H1 (cell line): ENCODE measurements at regions not wholly inside any gene's neighbourhood (a gene's known extent, or its start where the extent isn't known, plus 50 kb on each side); places are given as distances from the start of the nearest gene placed in this dataset.
A peak's percentile ranks its signal among the peaks of the same experiment; 100 is the strongest.

Source experiments
- CTCF ChIA-PET: fragments of 300-600 bp; sonication (Branson Sonifier 250); formaldehyde crosslinking; loops from one replicate; lab custom pipeline; 2021; ENCODE audit not compliant: partially characterized antibody; lab: Charles Lee
- POLR2A ChIA-PET: fragments of 300-600 bp; sonication (Branson Sonifier 250); formaldehyde crosslinking; loops from one replicate; lab custom pipeline; 2021; ENCODE audit warnings: inconsistent platforms; ENCODE audit not compliant: partially characterized antibody; lab: Charles Lee
- DNase-seq, 2 experiments: peaks; one replicate each; pipeline versions ENCODE4 v3.0.0 to v3.0.0-alpha.2; 2010 to 2022; ENCODE audit warnings: low spot score in 2 of 2, low read depth in 1 of 2, mixed read lengths in 1 of 2
- FAIRE-seq: peaks from 2 replicates; lab custom pipeline; 2011; peaks lifted over from hg19 to GRCh38; lab: Jason Lieb, UNC
- H2AFZ ChIP-seq: 2 replicates; pipeline ENCODE4 v1.8.1; 2012; ENCODE audit warnings: low read length, inconsistent platforms
- H2AK5ac ChIP-seq: 2 replicates; pipeline ENCODE4 v1.6.1; 2013; ENCODE audit warnings: low read depth, low read length
- H2BK120ac ChIP-seq: replicated peaks from 2 replicates; pipeline ENCODE3; 2013; ENCODE audit warnings: low read depth, low read length, inconsistent platforms
- H2BK12ac ChIP-seq: 2 replicates; pipeline ENCODE4 v1.6.1; 2013; ENCODE audit warnings: low read depth, low read length
- H2BK15ac ChIP-seq: 2 replicates; pipeline ENCODE4 v1.6.1; 2013; ENCODE audit warnings: low read length
- H2BK20ac ChIP-seq: 2 replicates; pipeline ENCODE4 v1.6.1; 2013; ENCODE audit warnings: low read length
- H2BK5ac ChIP-seq: 2 replicates; pipeline ENCODE4 v1.6.1; 2013; ENCODE audit warnings: low read depth, low read length
- H3K14ac ChIP-seq: 2 replicates; pipeline ENCODE4 v1.6.1; 2013; ENCODE audit warnings: inconsistent platforms; ENCODE audit not compliant: insufficient read length
- H3K18ac ChIP-seq: 2 replicates; pipeline ENCODE4 v1.6.1; 2013; ENCODE audit warnings: low read length; ENCODE audit errors: extremely low read depth
- H3K23ac ChIP-seq: 2 replicates; pipeline ENCODE4 v1.6.1; 2013; ENCODE audit warnings: inconsistent platforms; ENCODE audit not compliant: insufficient read length
- H3K23me2 ChIP-seq: 2 replicates; pipeline ENCODE4 v1.6.1; 2013; ENCODE audit warnings: low read depth, low read length
- H3K27ac ChIP-seq: 2 replicates; pipeline ENCODE4 v1.6.1; 2011; ENCODE audit warnings: low read depth, low read length, inconsistent platforms
- H3K27me3 ChIP-seq, 4 experiments: replicated peaks in 1 of 4; 1 replicate in 1 of 4; 2 replicates in 3 of 4; pipeline versions ENCODE4 v1.6.1 to v1.8.1; 2011 to 2013; ENCODE audit warnings: low read length in 3 of 4, mild to moderate bottlenecking in 3 of 4, inconsistent platforms in 2 of 4, mixed read lengths in 2 of 4, moderate library complexity in 1 of 4; ENCODE audit not compliant: control insufficient read depth in 3 of 4, insufficient read depth in 3 of 4; ENCODE audit errors: extremely low read depth in 1 of 4
- H3K36me3 ChIP-seq, 4 experiments: 2 replicates each; pipeline versions ENCODE4 v1.6.1 to v1.8.1; 2011 to 2013; ENCODE audit warnings: mild to moderate bottlenecking in 4 of 4, low read length in 3 of 4, moderate library complexity in 2 of 4, control low read depth in 1 of 4, inconsistent platforms in 1 of 4; ENCODE audit not compliant: insufficient read depth in 4 of 4, control insufficient read depth in 2 of 4
- H3K4ac ChIP-seq: replicated peaks from 2 replicates; pipeline ENCODE3; 2013; ENCODE audit warnings: low read length, low read depth, mixed read lengths, inconsistent platforms; ENCODE audit not compliant: insufficient read length
- H3K4me1 ChIP-seq, 4 experiments: replicated peaks in 1 of 4; 1 replicate in 1 of 4; 2 replicates in 3 of 4; pipeline versions ENCODE4 v1.6.1 to v1.8.1; 2011 to 2013; ENCODE audit warnings: low read length in 3 of 4, inconsistent platforms in 2 of 4, mixed read lengths in 1 of 4; ENCODE audit not compliant: insufficient read depth in 4 of 4, control insufficient read depth in 3 of 4
- H3K4me2 ChIP-seq, 2 experiments: 2 replicates each; pipeline versions ENCODE4 v1.6.1 to v1.8.1; 2011 to 2013; ENCODE audit warnings: low read depth in 2 of 2, low read length in 2 of 2, control low read depth in 1 of 2, inconsistent platforms in 1 of 2, mild to moderate bottlenecking in 1 of 2; ENCODE audit not compliant: insufficient read depth in 1 of 2
- H3K4me3 ChIP-seq, 4 experiments: fragments of 200-600, 300-600 bp in 1 of 4; sonication (generic), shearing (Covaris generic), sonication (Bioruptor Twin) in 1 of 4; 2 replicates each; pipeline versions ENCODE4 v1.5.1 to v1.8.1; 2011 to 2016; ENCODE audit warnings: low read length in 4 of 4, low read depth in 3 of 4, control low read depth in 2 of 4, inconsistent platforms in 2 of 4, mild to moderate bottlenecking in 2 of 4, mixed read lengths in 1 of 4, moderate library complexity in 1 of 4; ENCODE audit not compliant: insufficient read depth in 2 of 4; ENCODE audit errors: extremely low read depth in 1 of 4
- H3K56ac ChIP-seq: replicated peaks from 2 replicates; pipeline ENCODE3; 2013; ENCODE audit warnings: low read depth, mild to moderate bottlenecking, mixed read lengths, low read length, inconsistent platforms; ENCODE audit not compliant: insufficient read length
- H3K79me1 ChIP-seq: 2 replicates; pipeline ENCODE4 v1.6.1; 2013; ENCODE audit warnings: low read depth, low read length, control low read depth
- H3K79me2 ChIP-seq, 2 experiments: 2 replicates each; pipeline versions ENCODE4 v1.6.1 to v1.8.1; 2012 to 2013; ENCODE audit warnings: low read length in 2 of 2, mild to moderate bottlenecking in 2 of 2, inconsistent platforms in 1 of 2; ENCODE audit not compliant: insufficient read depth in 2 of 2, control insufficient read depth in 1 of 2
- H3K9ac ChIP-seq, 4 experiments: replicated peaks in 1 of 4; 1 replicate in 1 of 4; 2 replicates in 3 of 4; pipeline versions ENCODE4 v1.6.1 to v1.8.1; 2011 to 2013; ENCODE audit warnings: low read depth in 3 of 4, low read length in 3 of 4, control low read depth in 2 of 4, mild to moderate bottlenecking in 2 of 4, moderate library complexity in 2 of 4, inconsistent platforms in 1 of 4; ENCODE audit errors: extremely low read depth in 1 of 4
- H3K9me3 ChIP-seq, 2 experiments: 2 replicates each; pipeline versions ENCODE4 v1.6.1 to v1.8.1; 2012 to 2013; ENCODE audit warnings: mild to moderate bottlenecking in 2 of 2, moderate library complexity in 2 of 2, control low read depth in 1 of 2, inconsistent platforms in 1 of 2, low read depth in 1 of 2, low read length in 1 of 2, mixed read lengths in 1 of 2; ENCODE audit not compliant: insufficient read depth in 2 of 2
- H4K20me1 ChIP-seq, 2 experiments: replicated peaks in 1 of 2; 2 replicates each; pipeline versions ENCODE3 to v1.8.1; 2011 to 2013; ENCODE audit warnings: inconsistent platforms in 2 of 2, low read length in 2 of 2, mild to moderate bottlenecking in 1 of 2; ENCODE audit not compliant: insufficient read depth in 2 of 2, control insufficient read depth in 1 of 2
- H4K5ac ChIP-seq: 2 replicates; pipeline ENCODE4 v1.6.1; 2013; ENCODE audit warnings: low read length, low read depth, mixed read lengths, inconsistent platforms; ENCODE audit not compliant: insufficient read length
- H4K8ac ChIP-seq: 2 replicates; pipeline ENCODE4 v1.8.0; 2013; ENCODE audit warnings: mild to moderate bottlenecking, moderate library complexity, low read length, inconsistent platforms; ENCODE audit not compliant: insufficient read depth; ENCODE audit errors: extremely low read depth
- H4K91ac ChIP-seq: replicated peaks from 2 replicates; pipeline ENCODE3; 2013; ENCODE audit warnings: low read length, mixed read lengths, inconsistent platforms; ENCODE audit not compliant: insufficient read length
- BACH1 ChIP-seq: IDR thresholded peaks from 2 replicates; pipeline ENCODE4 v1.6.1; 2012; ENCODE audit warnings: low read length, improper control_type of control experiment
- CHD2 ChIP-seq: IDR thresholded peaks from 2 replicates; pipeline ENCODE4 v1.6.1; 2012; ENCODE audit warnings: low read length, improper control_type of control experiment
- EP300 ChIP-seq, 2 experiments: IDR thresholded peaks; 1 replicate in 1 of 2; 2 replicates in 1 of 2; pipeline ENCODE4 v1.6.1; 2011 to 2012; ENCODE audit warnings: low read depth in 2 of 2, low read length in 2 of 2, mild to moderate bottlenecking in 2 of 2, borderline replicate concordance in 1 of 2, inconsistent platforms in 1 of 2, moderate library complexity in 1 of 2
- MAFK ChIP-seq: IDR thresholded peaks from 2 replicates; pipeline ENCODE4 v1.6.1; 2012; ENCODE audit warnings: low read depth, mild to moderate bottlenecking, improper control_type of control experiment, low read length
- POLR2A ChIP-seq, 2 experiments: IDR thresholded peaks; 1 replicate in 1 of 2; 2 replicates in 1 of 2; pipeline ENCODE4 v1.6.1; 2011; ENCODE audit warnings: low read depth in 2 of 2, low read length in 2 of 2, mild to moderate bottlenecking in 2 of 2; ENCODE audit errors: control extremely low read depth in 1 of 2
- RBBP5 ChIP-seq: IDR thresholded peaks from 2 replicates; pipeline ENCODE4 v1.7.1; 2012; ENCODE audit warnings: low read depth, mild to moderate bottlenecking, inconsistent platforms, low read length, moderate library complexity, borderline replicate concordance
- RFX5 ChIP-seq: IDR thresholded peaks from 2 replicates; pipeline ENCODE4 v1.6.1; 2011; ENCODE audit warnings: low read depth, low read length, improper control_type of control experiment, borderline replicate concordance
- WGBS, 2 experiments: shearing (Covaris generic) in 1 of 2; methylation state at CpG; one replicate each; pipeline versions ENCODE4 v1.1.6 to v1.1.7; 2013 to 2015; ENCODE audit warnings: low lambda C conversion rate in 2 of 2, mixed read lengths in 2 of 2, inconsistent platforms in 1 of 2, low coverage in 1 of 2, missing lambda C conversion rate in 1 of 2; ENCODE audit not compliant: insufficient replicate concordance in 2 of 2, insufficient coverage in 1 of 2, insufficient read length in 1 of 2; ENCODE audit errors: extremely low coverage in 1 of 2, missing lambda C conversion rate in 1 of 2; 5-methylcytosine and 5-hydroxymethylcytosine counted together
- TF ChIP-seq, protein P1 (sequence below), 3 experiments: IDR thresholded peaks; 1 replicate in 2 of 3; 2 replicates in 1 of 3; pipeline versions ENCODE4 v1.5.1 to v1.6.1; 2011; ENCODE audit warnings: low read length in 3 of 3, mild to moderate bottlenecking in 3 of 3, inconsistent platforms in 2 of 3, low read depth in 1 of 3, moderate library complexity in 1 of 3; ENCODE audit not compliant: insufficient read depth in 1 of 3; ENCODE audit errors: control extremely low read depth in 1 of 3

DNA sequence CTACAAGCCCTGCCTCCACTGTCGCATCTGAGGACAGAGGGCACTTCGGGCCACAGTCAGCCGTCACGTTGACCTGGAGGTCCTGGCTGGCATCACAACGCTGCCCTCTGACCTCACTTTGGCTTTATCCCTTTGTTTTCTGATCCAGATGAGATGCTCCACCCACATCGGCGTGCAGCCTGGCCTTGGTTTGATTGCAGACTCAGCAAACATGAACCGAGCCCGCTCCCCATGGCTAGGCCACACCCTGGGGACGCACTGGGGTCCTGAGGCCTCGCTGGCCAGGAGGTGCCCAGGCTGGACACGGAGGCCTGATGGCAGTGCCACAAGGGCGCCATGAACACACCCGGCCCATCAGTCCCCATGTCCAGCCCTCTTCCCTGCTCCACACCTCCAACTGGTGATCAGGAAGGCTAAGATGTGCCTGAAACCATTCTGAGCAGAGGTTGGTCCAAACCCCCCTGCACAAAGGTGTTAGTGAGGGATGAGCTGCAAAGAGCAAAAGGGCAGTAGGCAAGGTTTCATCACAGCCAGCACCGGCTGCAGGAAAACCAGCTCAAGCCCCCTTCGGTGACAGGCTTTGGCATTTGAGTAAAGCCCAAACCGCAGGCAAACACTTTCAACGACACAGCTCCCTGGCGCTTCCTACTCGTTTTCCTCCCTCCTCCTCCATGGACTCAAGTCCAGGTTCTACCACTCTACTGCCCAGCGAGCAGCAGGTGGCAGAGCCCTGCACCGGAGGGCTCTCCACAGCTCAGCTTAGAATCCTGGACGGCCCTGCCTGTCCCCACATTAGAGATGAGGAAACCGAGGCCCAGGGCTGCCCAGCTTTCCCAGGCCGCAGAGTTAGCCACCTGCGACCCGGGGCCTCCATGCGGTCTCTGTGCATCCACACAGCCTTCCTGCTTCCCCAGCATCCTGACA, 165.8 kb downstream of the NUP210 start:
- no peak overlapping the region for H2AK5ac ChIP-seq
- peaks cover 0 to 2% of the 10 kb centered on the region in 2 experiments for H4K20me1 ChIP-seq
- WGBS, 2 experiments, result 82% methylated on average over 28 of the region's 28 CpGs; no CpG with 5 or more reads in 1 of the 2 experiments
- no peak overlapping the region for H3K18ac ChIP-seq
- peaks cover 0 to 2% (median 0%) of the 10 kb centered on the region in 4 experiments; a peak in 1 of 7 replicates for H3K4me1 ChIP-seq
- H3K14ac ChIP-seq, result no peak overlapping the region
- no peaks in the 10 kb centered on the region for H3K79me2 ChIP-seq
- H2BK120ac ChIP-seq, result no peak overlapping the region
- FAIRE-seq, result no peak
- no peak overlapping the region for H4K91ac ChIP-seq
- ChIA-PET CTCF (interaction anchor here (1.0 to 4.4 kb wide), 7 partner anchors 11 to 240 kb away, joined by 3 to 35 read pairs (median 4); no protein-coding TSS in a partner anchor), POLR2A (interaction anchor here (0.8 kb wide), 1 partner anchor 25 kb away, joined by 3 read pairs; no protein-coding TSS in a partner anchor)
- no peak overlapping the region for H3K4me2 ChIP-seq
- H3K56ac ChIP-seq, result no peak overlapping the region
- no peak overlapping the region for H3K9ac ChIP-seq
- no peak overlapping the region; the same call in 1 of the 2 replicates for H4K8ac ChIP-seq
- H3K23ac ChIP-seq, result no peak overlapping the region
- H3K23me2 ChIP-seq, result no peaks in the 10 kb centered on the region
- no peak overlapping the region for H3K4ac ChIP-seq
- peaks cover 2% of the 10 kb centered on the region; the same call in 1 of the 2 replicates for H3K79me1 ChIP-seq
- no peaks in the 10 kb centered on the region for H3K9me3 ChIP-seq
- H3K27ac ChIP-seq, result no peak overlapping the region
- H3K4me3 ChIP-seq, result no peak overlapping the region; a peak in 1 of 8 replicates
- no peak overlapping the region for H2BK5ac ChIP-seq
- no peak overlapping the region for H2AFZ ChIP-seq
- 0 out of 2 replicates have a peak overlapping the region, but pooled peaks have one; percentile 17 for H2BK12ac ChIP-seq
- no peaks in the 10 kb centered on the region for H3K36me3 ChIP-seq
- DNase-seq, result no peak
- H2BK20ac ChIP-seq, result no peak overlapping the region
- no peaks in the 10 kb centered on the region for H3K27me3 ChIP-seq
- H2BK15ac ChIP-seq, result no peak overlapping the region; the same call in 1 of the 2 replicates
- H4K5ac ChIP-seq, result no peak overlapping the region
- no peak for TF ChIP-seq RFX5
- TF ChIP-seq POLR2A (IDR thresholded peaks at IDR 0.05; ENCODE audit: control extremely low read depth in 1 of 2, low read depth in 2 of 2, low read length in 2 of 2), result no peak
- TF ChIP-seq CHD2, result no peak
- TF ChIP-seq, protein P1, sequence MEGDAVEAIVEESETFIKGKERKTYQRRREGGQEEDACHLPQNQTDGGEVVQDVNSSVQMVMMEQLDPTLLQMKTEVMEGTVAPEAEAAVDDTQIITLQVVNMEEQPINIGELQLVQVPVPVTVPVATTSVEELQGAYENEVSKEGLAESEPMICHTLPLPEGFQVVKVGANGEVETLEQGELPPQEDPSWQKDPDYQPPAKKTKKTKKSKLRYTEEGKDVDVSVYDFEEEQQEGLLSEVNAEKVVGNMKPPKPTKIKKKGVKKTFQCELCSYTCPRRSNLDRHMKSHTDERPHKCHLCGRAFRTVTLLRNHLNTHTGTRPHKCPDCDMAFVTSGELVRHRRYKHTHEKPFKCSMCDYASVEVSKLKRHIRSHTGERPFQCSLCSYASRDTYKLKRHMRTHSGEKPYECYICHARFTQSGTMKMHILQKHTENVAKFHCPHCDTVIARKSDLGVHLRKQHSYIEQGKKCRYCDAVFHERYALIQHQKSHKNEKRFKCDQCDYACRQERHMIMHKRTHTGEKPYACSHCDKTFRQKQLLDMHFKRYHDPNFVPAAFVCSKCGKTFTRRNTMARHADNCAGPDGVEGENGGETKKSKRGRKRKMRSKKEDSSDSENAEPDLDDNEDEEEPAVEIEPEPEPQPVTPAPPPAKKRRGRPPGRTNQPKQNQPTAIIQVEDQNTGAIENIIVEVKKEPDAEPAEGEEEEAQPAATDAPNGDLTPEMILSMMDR (IDR thresholded peaks at IDR 0.05; ENCODE audit: control extremely low read depth in 1 of 3, insufficient read depth in 1 of 3, low read depth in 1 of 3, low read length in 3 of 3), result no peak
- no peak for TF ChIP-seq EP300 (IDR thresholded peaks at IDR 0.05; ENCODE audit: borderline replicate concordance in 1 of 2, low read depth in 2 of 2, low read length in 2 of 2)
- TF ChIP-seq MAFK, result no peak
- no peak for TF ChIP-seq RBBP5
- TF ChIP-seq BACH1, result no peak
